Neural cell (in vitro differentiated cells): ENCODE measurements at regions not wholly inside any gene's neighbourhood (a gene's known extent, or its start where the extent isn't known, plus 50 kb on each side); places are given as distances from the start of the nearest gene placed in this dataset.

ENCODE experiments used
- CTCF ChIP-seq: fragments of 450-650 bp; IDR thresholded peaks from 2 replicates; pipeline ENCODE4 v1.5.1; 2014; ENCODE audit warnings: antibody characterized with exemption, mild to moderate bottlenecking, moderate library complexity; ENCODE audit not compliant: poor library complexity, severe bottlenecking
- EZH2 ChIP-seq: fragments of 200-600, 300-800 bp; shearing (Covaris generic), sonication (generic); IDR thresholded peaks from 2 replicates; pipeline ENCODE4 v1.6.1; 2014; ENCODE audit warnings: antibody characterized with exemption, low read length, borderline replicate concordance, mild to moderate bottlenecking; ENCODE audit not compliant: insufficient read depth, poor library complexity, severe bottlenecking
- RAD21 ChIP-seq: fragments of 450-650 bp; conservative IDR thresholded peaks from 2 replicates; pipeline ENCODE4 v1.6.1; 2014; ENCODE audit warnings: antibody characterized with exemption, mild to moderate bottlenecking, moderate library complexity

DNA sequence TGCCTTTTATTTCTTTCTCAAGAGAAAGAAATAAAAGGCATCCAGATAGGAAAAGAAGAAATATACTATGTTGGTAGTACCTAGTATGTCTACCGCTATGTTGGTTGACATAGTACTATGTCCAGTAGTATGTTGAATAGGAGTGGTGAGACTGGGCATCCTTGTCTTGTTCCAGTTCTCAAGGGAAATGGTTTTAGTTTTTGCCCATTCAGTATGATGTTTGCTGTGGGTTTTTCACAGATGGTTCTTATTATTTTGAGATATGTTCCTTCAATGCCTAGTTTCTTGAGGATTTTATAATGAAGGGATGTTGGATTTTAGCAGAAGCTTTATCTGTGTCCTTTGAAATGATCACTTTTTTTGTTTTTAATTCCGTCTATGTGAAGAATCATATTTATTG lies 53.0 kb upstream of the CSNK1A1L start:
- TF ChIP-seq CTCF (no peak), RAD21 (no peak), EZH2 (no peak)
